ENCODE measurements at regions not wholly inside any gene's neighbourhood (a gene's known extent, or its start where the extent isn't known, plus 50 kb on each side); places are given as distances from the start of the nearest gene placed in this dataset.
"Not testable (repeated sequence)": the region's sequence is repeated elsewhere in the genome, so short reads cannot be mapped to it uniquely, and the experiment has no call there.

GRCh38 chr18:38497266-38497665 lies 931.7 kb upstream of the CELF4 start:
- no peak for DNase-seq (ENCODE audit: low read depth)

- no peak for DNase-seq (ENCODE audit: low read depth)
Observed at GRCh38 chr18:38496222-38496793, 930.7 kb upstream of the CELF4 start.

GRCh38 chr18:38494065-38494464 lies 928.5 kb upstream of the CELF4 start:
- no peak for DNase-seq (ENCODE audit: low read depth)

- no peak for DNase-seq (ENCODE audit: low read depth)
Observed at GRCh38 chr18:38491195-38491594, 925.6 kb upstream of the CELF4 start.

- DNase-seq (ENCODE audit: low read depth) = not testable (repeated sequence)
Observed at GRCh38 chr18:38489721-38490120, 924.1 kb upstream of the CELF4 start.

GRCh38 chr18:38487521-38487920 lies 921.9 kb upstream of the CELF4 start:
- no peak for DNase-seq (ENCODE audit: low read depth)

- no peak for DNase-seq (ENCODE audit: low read depth)
Observed at GRCh38 chr18:38483326-38483725, 917.7 kb upstream of the CELF4 start.

GRCh38 chr18:38481576-38481975 lies 916.0 kb upstream of the CELF4 start:
- no peak for DNase-seq (ENCODE audit: low read depth)

GRCh38 chr18:38475686-38476085 lies 910.1 kb upstream of the CELF4 start:
- no peak for DNase-seq (ENCODE audit: low read depth)

GRCh38 chr18:38473535-38473934 lies 907.9 kb upstream of the CELF4 start:
- DNase-seq (ENCODE audit: low read depth) = no peak

GRCh38 chr18:38470421-38470820 lies 904.8 kb upstream of the CELF4 start:
- no peak for DNase-seq (ENCODE audit: low read depth)

- DNase-seq (ENCODE audit: low read depth) = no peak
Observed at GRCh38 chr18:38466426-38466825, 900.8 kb upstream of the CELF4 start.

- no peak for DNase-seq (ENCODE audit: low read depth)
Observed at GRCh38 chr18:38464024-38464423, 898.4 kb upstream of the CELF4 start.

GRCh38 chr18:38460657-38461056 lies 895.1 kb upstream of the CELF4 start:
- no peak for DNase-seq (ENCODE audit: low read depth)

- no peak for DNase-seq (ENCODE audit: low read depth)
Observed at GRCh38 chr18:38459131-38459994, 893.8 kb upstream of the CELF4 start.

- no peak for DNase-seq (ENCODE audit: low read depth)
Observed at GRCh38 chr18:38458698-38459097, 893.1 kb upstream of the CELF4 start.

GRCh38 chr18:38456253-38456652 lies 890.7 kb upstream of the CELF4 start:
- DNase-seq (ENCODE audit: low read depth) = no peak

- DNase-seq (ENCODE audit: low read depth) = no peak
Observed at GRCh38 chr18:38454764-38455469, 889.3 kb upstream of the CELF4 start.

GRCh38 chr18:38453880-38454279 lies 888.3 kb upstream of the CELF4 start:
- no peak for DNase-seq (ENCODE audit: low read depth)

- DNase-seq (ENCODE audit: low read depth) = no peak
Observed at GRCh38 chr18:38450876-38451275, 885.3 kb upstream of the CELF4 start.

- no peak for DNase-seq (ENCODE audit: low read depth)
Observed at GRCh38 chr18:38445804-38446145, 880.2 kb upstream of the CELF4 start.

- DNase-seq (ENCODE audit: low read depth) = no peak
Observed at GRCh38 chr18:38444971-38445803, 879.6 kb upstream of the CELF4 start.

All from RPMI7951 (cell line).